Cardiac fibroblast (primary cell): ENCODE measurements at regions not wholly inside any gene's neighbourhood (a gene's known extent, or its start where the extent isn't known, plus 50 kb on each side); places are given as distances from the start of the nearest gene placed in this dataset.
A peak's percentile ranks its signal among the peaks of the same experiment; 100 is the strongest.

ENCODE experiments used
- DNase-seq, 2 donors: peaks; one replicate each; pipeline versions ENCODE4 v3.0.0 to v3.0.0-alpha.2; 2010; ENCODE audit warnings: low read depth in 2 of 2
- H3K4me3 ChIP-seq, 2 donors: replicated peaks in 1 of 2; 1 replicate in 1 of 2; 2 replicates in 1 of 2; pipeline ENCODE4 v1.5.1; 2011; ENCODE audit warnings: low read depth in 2 of 2, low read length in 2 of 2, mild to moderate bottlenecking in 2 of 2, moderate library complexity in 1 of 2
- CTCF ChIP-seq: IDR thresholded peaks from one replicate; pipeline ENCODE4 v1.5.1; 2011; ENCODE audit warnings: low read depth, mild to moderate bottlenecking, low read length, inconsistent platforms

- TF ChIP-seq CTCF = no peak
- DNase-seq = no peak
- H3K4me3 ChIP-seq = peak overlapping the region; percentile 36 to 84
Observed at GRCh38 chr20:36091561-36092397, 62.8 kb upstream of the EPB41L1 start.

GRCh38 chr20:36092398-36093024 is 62.0 kb upstream of the EPB41L1 start:
- H3K4me3 ChIP-seq = peak overlapping the region; percentile 84 to 87
- no peak for TF ChIP-seq CTCF
- no peak for DNase-seq

- DNase-seq = peak; percentile 46 to 68
- no peak for TF ChIP-seq CTCF
- peak overlapping the region; percentile 84 to 87 for H3K4me3 ChIP-seq
Observed at GRCh38 chr20:36093025-36093803, 61.3 kb upstream of the EPB41L1 start.

- DNase-seq = no peak
- H3K4me3 ChIP-seq = peak overlapping the region; percentile 84 to 87
- TF ChIP-seq CTCF = no peak
Observed at GRCh38 chr20:36093804-36094145, 60.8 kb upstream of the EPB41L1 start.

- DNase-seq = peak; percentile 42 to 85
- peak overlapping the region in 1 of 2 donors; percentile 84 for H3K4me3 ChIP-seq
- no peak for TF ChIP-seq CTCF
Observed at GRCh38 chr20:36094497-36094896, 60.0 kb upstream of the EPB41L1 start.

GRCh38 chr20:36096435-36096834 is 58.1 kb upstream of the EPB41L1 start:
- DNase-seq = peak; percentile 46 to 64
- no peak overlapping the region for H3K4me3 ChIP-seq
- no peak for TF ChIP-seq CTCF
